ENCODE measurements at regions not wholly inside any gene's neighbourhood (a gene's known extent, or its start where the extent isn't known, plus 50 kb on each side); places are given as distances from the start of the nearest gene placed in this dataset.

DNA sequence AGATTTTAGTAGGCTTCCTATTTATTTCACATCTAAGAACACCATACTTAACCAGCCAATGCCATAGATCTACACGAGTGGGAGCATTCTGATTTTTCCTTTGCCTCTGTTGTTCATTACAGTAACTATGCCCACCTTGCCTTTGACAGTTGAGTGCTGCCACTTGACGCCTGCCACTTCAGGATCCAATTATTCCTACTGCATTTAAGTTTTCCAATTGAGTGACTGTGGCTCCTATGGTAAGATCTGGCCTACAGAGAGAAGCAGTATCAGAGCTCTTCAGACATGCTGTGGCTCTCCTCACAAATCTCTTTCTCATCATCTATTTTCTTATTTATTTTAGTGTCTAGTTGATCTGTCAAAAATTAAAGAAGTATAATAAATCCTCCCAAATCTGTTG is 403.0 kb upstream of the SPTLC3 start:
- Histone ChIP-seq H3F3A (ENCODE audit: insufficient read depth) (no peaks in the 10 kb centered on the region), H3K36me3 (ENCODE audit: low read length) (no peaks in the 10 kb centered on the region), H3K4me3 (ENCODE audit: insufficient read depth, low read length, poor library complexity, severe bottlenecking) (no peak overlapping the region), H3K79me2 (ENCODE audit: insufficient read depth, low read length) (no peaks in the 10 kb centered on the region), H4K20me1 (ENCODE audit: low read depth, low read length) (no peaks in the 10 kb centered on the region), H3K9me3 (ENCODE audit: insufficient read depth, low read length) (no peaks in the 10 kb centered on the region), H3K27ac (ENCODE audit: low read depth, low read length) (no peak overlapping the region), H3K9ac (ENCODE audit: low read length) (no peak overlapping the region), H3K4me2 (ENCODE audit: low read depth, low read length, poor library complexity, severe bottlenecking) (no peak overlapping the region), H2AFZ (ENCODE audit: low read depth, low read length, severe bottlenecking) (no peak overlapping the region), H3K27me3 (ENCODE audit: low read length) (no peaks in the 10 kb centered on the region), H3K9me2 (replicated peaks; ENCODE audit: insufficient read depth, low read length) (no peaks in the 10 kb centered on the region)
- TF ChIP-seq EZH2phosphoT487 (conservative IDR thresholded peaks at IDR 0.05; ENCODE audit: low read length), result no peak
- TF ChIP-seq, protein P1, sequence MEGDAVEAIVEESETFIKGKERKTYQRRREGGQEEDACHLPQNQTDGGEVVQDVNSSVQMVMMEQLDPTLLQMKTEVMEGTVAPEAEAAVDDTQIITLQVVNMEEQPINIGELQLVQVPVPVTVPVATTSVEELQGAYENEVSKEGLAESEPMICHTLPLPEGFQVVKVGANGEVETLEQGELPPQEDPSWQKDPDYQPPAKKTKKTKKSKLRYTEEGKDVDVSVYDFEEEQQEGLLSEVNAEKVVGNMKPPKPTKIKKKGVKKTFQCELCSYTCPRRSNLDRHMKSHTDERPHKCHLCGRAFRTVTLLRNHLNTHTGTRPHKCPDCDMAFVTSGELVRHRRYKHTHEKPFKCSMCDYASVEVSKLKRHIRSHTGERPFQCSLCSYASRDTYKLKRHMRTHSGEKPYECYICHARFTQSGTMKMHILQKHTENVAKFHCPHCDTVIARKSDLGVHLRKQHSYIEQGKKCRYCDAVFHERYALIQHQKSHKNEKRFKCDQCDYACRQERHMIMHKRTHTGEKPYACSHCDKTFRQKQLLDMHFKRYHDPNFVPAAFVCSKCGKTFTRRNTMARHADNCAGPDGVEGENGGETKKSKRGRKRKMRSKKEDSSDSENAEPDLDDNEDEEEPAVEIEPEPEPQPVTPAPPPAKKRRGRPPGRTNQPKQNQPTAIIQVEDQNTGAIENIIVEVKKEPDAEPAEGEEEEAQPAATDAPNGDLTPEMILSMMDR (IDR thresholded peaks at IDR 0.05; ENCODE audit: insufficient read depth, low read length, poor library complexity, severe bottlenecking), result no peak

DNA sequence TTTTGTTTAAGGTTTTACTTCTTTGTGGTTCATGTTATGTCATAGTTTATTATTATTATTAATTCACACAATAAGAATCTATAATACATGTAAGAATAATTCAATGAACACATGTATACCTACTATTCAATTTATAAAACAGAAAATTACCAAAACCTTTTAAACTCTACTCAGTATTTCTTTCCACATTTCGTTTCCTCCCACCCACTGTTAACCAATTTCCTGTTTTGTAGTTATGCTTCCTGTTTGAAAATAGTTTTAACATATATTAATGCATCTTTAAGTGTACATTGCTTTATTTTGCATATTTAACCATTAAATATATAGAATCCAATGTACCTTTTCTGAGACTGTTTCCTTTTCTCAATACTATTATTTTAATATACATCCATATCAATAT is 397.9 kb upstream of the SPTLC3 start:
- H3K36me3 ChIP-seq (ENCODE audit: low read length), result no peaks in the 10 kb centered on the region
- no peaks in the 10 kb centered on the region for H3F3A ChIP-seq (ENCODE audit: insufficient read depth)
- H4K20me1 ChIP-seq (ENCODE audit: low read depth, low read length), result no peaks in the 10 kb centered on the region
- H3K9ac ChIP-seq (ENCODE audit: low read length), result no peak overlapping the region
- no peaks in the 10 kb centered on the region for H3K9me3 ChIP-seq (ENCODE audit: insufficient read depth, low read length)
- no peaks in the 10 kb centered on the region for H3K9me2 ChIP-seq (replicated peaks; ENCODE audit: insufficient read depth, low read length)
- H3K27ac ChIP-seq (ENCODE audit: low read depth, low read length), result no peak overlapping the region
- no peaks in the 10 kb centered on the region for H3K79me2 ChIP-seq (ENCODE audit: insufficient read depth, low read length)
- H3K4me3 ChIP-seq (ENCODE audit: insufficient read depth, low read length, poor library complexity, severe bottlenecking), result no peak overlapping the region
- no peak overlapping the region for H2AFZ ChIP-seq (ENCODE audit: low read depth, low read length, severe bottlenecking)
- H3K27me3 ChIP-seq (ENCODE audit: low read length), result no peaks in the 10 kb centered on the region
- no peak overlapping the region for H3K4me2 ChIP-seq (ENCODE audit: low read depth, low read length, poor library complexity, severe bottlenecking)
- TF ChIP-seq, protein P1 (IDR thresholded peaks at IDR 0.05; ENCODE audit: insufficient read depth, low read length, poor library complexity, severe bottlenecking), result no peak
- TF ChIP-seq EZH2phosphoT487 (conservative IDR thresholded peaks at IDR 0.05; ENCODE audit: low read length), result no peak

DNA sequence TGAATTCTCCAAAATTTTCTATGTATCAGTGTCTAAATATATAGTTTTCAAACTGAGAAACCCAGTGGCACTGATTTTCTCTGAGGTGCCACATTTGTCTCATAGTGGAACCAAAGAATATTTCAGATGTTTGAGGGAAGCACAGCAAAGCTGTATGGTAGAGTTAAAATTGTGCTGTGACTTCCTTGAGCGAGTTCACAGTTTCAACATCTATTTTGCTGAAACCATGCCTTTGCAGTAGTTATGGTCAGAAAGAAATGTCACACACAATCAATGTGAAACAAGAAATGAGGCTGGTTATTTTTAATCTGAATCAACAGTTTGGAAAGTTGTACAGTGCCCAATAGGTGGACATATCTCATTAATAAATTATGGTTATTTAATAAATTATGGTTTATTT is 394.0 kb upstream of the SPTLC3 start:
- no peaks in the 10 kb centered on the region for H3F3A ChIP-seq (ENCODE audit: insufficient read depth)
- no peaks in the 10 kb centered on the region for H3K9me2 ChIP-seq (replicated peaks; ENCODE audit: insufficient read depth, low read length)
- no peak overlapping the region for H2AFZ ChIP-seq (ENCODE audit: low read depth, low read length, severe bottlenecking)
- no peak for TF ChIP-seq EZH2phosphoT487 (conservative IDR thresholded peaks at IDR 0.05; ENCODE audit: low read length)
- TF ChIP-seq, protein P1 (IDR thresholded peaks at IDR 0.05; ENCODE audit: insufficient read depth, low read length, poor library complexity, severe bottlenecking), result no peak
- H3K9me3 ChIP-seq (ENCODE audit: insufficient read depth, low read length), result no peaks in the 10 kb centered on the region
- no peaks in the 10 kb centered on the region for H3K36me3 ChIP-seq (ENCODE audit: low read length)
- no peak overlapping the region for H3K9ac ChIP-seq (ENCODE audit: low read length)
- no peaks in the 10 kb centered on the region for H3K79me2 ChIP-seq (ENCODE audit: insufficient read depth, low read length)
- no peak overlapping the region for H3K4me3 ChIP-seq (ENCODE audit: insufficient read depth, low read length, poor library complexity, severe bottlenecking)
- no peak overlapping the region for H3K27ac ChIP-seq (ENCODE audit: low read depth, low read length)
- H4K20me1 ChIP-seq (ENCODE audit: low read depth, low read length), result no peaks in the 10 kb centered on the region
- H3K4me2 ChIP-seq (ENCODE audit: low read depth, low read length, poor library complexity, severe bottlenecking), result no peak overlapping the region
- no peaks in the 10 kb centered on the region for H3K27me3 ChIP-seq (ENCODE audit: low read length)
